ENCODE measurements at regions not wholly inside any gene's neighbourhood (a gene's known extent, or its start where the extent isn't known, plus 50 kb on each side); places are given as distances from the start of the nearest gene placed in this dataset.

DNA sequence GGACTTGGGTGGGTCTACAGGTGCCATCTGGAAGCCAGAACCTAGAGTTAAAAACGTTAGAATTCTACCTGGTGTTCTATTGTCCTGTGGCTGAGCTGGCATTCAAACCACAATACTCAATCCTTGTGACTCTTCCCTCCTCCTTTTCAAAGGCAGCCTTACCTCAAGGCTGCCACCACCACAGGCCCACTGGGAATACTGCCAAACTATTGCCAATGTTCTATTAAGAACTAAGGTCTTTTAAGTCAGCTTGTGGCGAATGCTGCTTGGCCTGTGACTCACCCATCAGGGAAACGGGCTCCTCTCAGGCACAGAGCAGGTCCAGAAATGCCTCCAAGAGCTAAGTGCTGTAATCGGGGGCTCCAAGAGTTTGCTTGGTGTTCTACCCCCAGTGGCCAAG is 1008.4 kb downstream of the JRKL start:
- BruUV-seq (replicated peaks) = no TSS peak
- CTCF ChIA-PET = no interaction called here
- no peaks in the 10 kb centered on the region for H4K20me1 ChIP-seq (replicated peaks; ENCODE audit: control insufficient read depth, extremely low read depth, insufficient read depth, low read length)

More for the DNA sequence above, 1008.4 kb downstream of the JRKL start:
- FAIRE-seq = no peak
- dilution Hi-C loops (cut with MboI; ENCODE audit: extremely low pct_ligation_motif_present, low sequenced_read_pairs) (no loop called here), intact Hi-C loops (cut with micrococcal nuclease) (no loop called here)
- TF ChIP-seq FOS (IDR thresholded peaks at IDR 0.05; ENCODE audit: borderline replicate concordance, insufficient read depth, low read length) (no peak), POLR2A (IDR thresholded peaks at IDR 0.05; ENCODE audit: low read depth, low read length) (no peak), EZH2 (IDR thresholded peaks at IDR 0.05; ENCODE audit: borderline replicate concordance, low read depth, low read length, severe bottlenecking) (no peak), GATA2 (IDR thresholded peaks at IDR 0.05; ENCODE audit: insufficient read depth, insufficient read length, low read depth, low read length) (no peak), MYC (IDR thresholded peaks at IDR 0.05; ENCODE audit: low read depth, low read length) (no peak), JUN (IDR thresholded peaks at IDR 0.05; ENCODE audit: borderline replicate concordance, insufficient read depth, insufficient read length, low read depth) (no peak), POLR2AphosphoS5 (IDR thresholded peaks at IDR 0.05; ENCODE audit: insufficient read depth, low read depth, low read length) (no peak)
- TF ChIP-seq, protein P1, sequence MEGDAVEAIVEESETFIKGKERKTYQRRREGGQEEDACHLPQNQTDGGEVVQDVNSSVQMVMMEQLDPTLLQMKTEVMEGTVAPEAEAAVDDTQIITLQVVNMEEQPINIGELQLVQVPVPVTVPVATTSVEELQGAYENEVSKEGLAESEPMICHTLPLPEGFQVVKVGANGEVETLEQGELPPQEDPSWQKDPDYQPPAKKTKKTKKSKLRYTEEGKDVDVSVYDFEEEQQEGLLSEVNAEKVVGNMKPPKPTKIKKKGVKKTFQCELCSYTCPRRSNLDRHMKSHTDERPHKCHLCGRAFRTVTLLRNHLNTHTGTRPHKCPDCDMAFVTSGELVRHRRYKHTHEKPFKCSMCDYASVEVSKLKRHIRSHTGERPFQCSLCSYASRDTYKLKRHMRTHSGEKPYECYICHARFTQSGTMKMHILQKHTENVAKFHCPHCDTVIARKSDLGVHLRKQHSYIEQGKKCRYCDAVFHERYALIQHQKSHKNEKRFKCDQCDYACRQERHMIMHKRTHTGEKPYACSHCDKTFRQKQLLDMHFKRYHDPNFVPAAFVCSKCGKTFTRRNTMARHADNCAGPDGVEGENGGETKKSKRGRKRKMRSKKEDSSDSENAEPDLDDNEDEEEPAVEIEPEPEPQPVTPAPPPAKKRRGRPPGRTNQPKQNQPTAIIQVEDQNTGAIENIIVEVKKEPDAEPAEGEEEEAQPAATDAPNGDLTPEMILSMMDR (IDR thresholded peaks at IDR 0.05; ENCODE audit: extremely low read depth in 1 of 2, insufficient read depth in 1 of 2, low read depth in 1 of 2, low read length in 2 of 2) = no peak
- TF ChIP-seq, protein P2, sequence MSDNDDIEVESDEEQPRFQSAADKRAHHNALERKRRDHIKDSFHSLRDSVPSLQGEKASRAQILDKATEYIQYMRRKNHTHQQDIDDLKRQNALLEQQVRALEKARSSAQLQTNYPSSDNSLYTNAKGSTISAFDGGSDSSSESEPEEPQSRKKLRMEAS (IDR thresholded peaks at IDR 0.05; ENCODE audit: insufficient read depth, insufficient read length) = no peak
- no peaks in the 10 kb centered on the region for H3K79me2 ChIP-seq (ENCODE audit: control insufficient read depth, insufficient read depth, low read length)
- no peak overlapping the region for H3K4me3 ChIP-seq (replicated peaks in 1 of 3; ENCODE audit: insufficient read depth in 1 of 3, low read depth in 1 of 3, low read length in 3 of 3)
- no peaks in the 10 kb centered on the region for H3K27me3 ChIP-seq (ENCODE audit: control insufficient read depth in 2 of 2, insufficient read depth in 2 of 2, low read length in 2 of 2)
- no peaks in the 10 kb centered on the region for H3K9me3 ChIP-seq (replicated peaks; ENCODE audit: control insufficient read depth, insufficient read depth, low read length)
- POLR2A ChIA-PET = no interaction called here
- H3K4me1 ChIP-seq (ENCODE audit: control insufficient read depth, extremely low read depth, insufficient read depth, low read length) = no peaks in the 10 kb centered on the region
- H3K36me3 ChIP-seq (ENCODE audit: control insufficient read depth in 2 of 2, extremely low read depth in 1 of 2, insufficient read depth in 2 of 2, low read length in 2 of 2) = no peaks in the 10 kb centered on the region
- H3K9ac ChIP-seq (replicated peaks; ENCODE audit: extremely low read depth, insufficient read depth, low read length) = no peak overlapping the region
- no peak overlapping the region for H2AFZ ChIP-seq (ENCODE audit: low read depth, low read length)
- DNase-seq (ENCODE audit: low read depth, low spot score) = no peak
- H3K27ac ChIP-seq (ENCODE audit: insufficient read depth, low read depth, low read length) = no peak overlapping the region
- no peaks in the 10 kb centered on the region for H3K9me1 ChIP-seq (replicated peaks; ENCODE audit: control insufficient read depth, extremely low read depth, insufficient read depth, low read length)
- H3K4me2 ChIP-seq (ENCODE audit: insufficient read depth, low read length) = no peak overlapping the region

All from endothelial cell of umbilical vein (primary cell).